Karpas-422 (cell line): ENCODE measurements at regions not wholly inside any gene's neighbourhood (a gene's known extent, or its start where the extent isn't known, plus 50 kb on each side); places are given as distances from the start of the nearest gene placed in this dataset.

Experiments used
- DNase-seq: peaks from one replicate; pipeline ENCODE4 v3.0.0-alpha.2; 2015
- H2AFZ ChIP-seq: fragments of 200-600 bp; sonication (generic); 2 replicates; pipeline ENCODE4 v1.6.1; 2014; ENCODE audit warnings: antibody characterized with exemption, low read length, mixed read lengths
- H3K27ac ChIP-seq: fragments of 200-600 bp; sonication (generic); 2 replicates; pipeline ENCODE4 v1.5.1; 2014; ENCODE audit warnings: mild to moderate bottlenecking, low read length, moderate library complexity
- H3K27me3 ChIP-seq: fragments of 200-600 bp; sonication (generic); 2 replicates; pipeline ENCODE4 v1.6.1; 2014; ENCODE audit warnings: low read length, mixed read lengths
- H3K36me3 ChIP-seq: fragments of 200-600 bp; sonication (generic); 2 replicates; pipeline ENCODE4 v1.6.1; 2014; ENCODE audit warnings: low read length, mixed read lengths; ENCODE audit not compliant: insufficient read depth
- H3K4me1 ChIP-seq: fragments of 200-600 bp; sonication (generic); 2 replicates; pipeline ENCODE4 v1.6.1; 2014; ENCODE audit warnings: mild to moderate bottlenecking, low read length, mixed read lengths
- H3K4me2 ChIP-seq: fragments of 200-600 bp; sonication (generic); 2 replicates; pipeline ENCODE4 v1.6.1; 2014; ENCODE audit warnings: low read length, low read depth, mild to moderate bottlenecking; ENCODE audit not compliant: poor library complexity, severe bottlenecking
- H3K4me3 ChIP-seq: fragments of 200-600 bp; sonication (generic); 2 replicates; pipeline ENCODE4 v1.5.1; 2014; ENCODE audit warnings: mild to moderate bottlenecking, antibody characterized with exemption, low read length, mixed read lengths
- H3K79me2 ChIP-seq: fragments of 200-600 bp; sonication (generic); 2 replicates; pipeline ENCODE4 v1.6.1; 2014; ENCODE audit warnings: mild to moderate bottlenecking, low read length, mixed read lengths
- H3K9ac ChIP-seq: fragments of 200-600 bp; sonication (generic); 2 replicates; pipeline ENCODE4 v1.6.0; 2014; ENCODE audit warnings: low read length
- H3K9me2 ChIP-seq: fragments of 200-600 bp; sonication (generic), shearing (Covaris generic); replicated peaks from 2 replicates; pipeline ENCODE4 v1.6.0; 2014; ENCODE audit warnings: mild to moderate bottlenecking, low read length, moderate library complexity; ENCODE audit not compliant: insufficient read depth
- H3K9me3 ChIP-seq: fragments of 300-700, 200-600 bp; sonication (generic); 2 replicates; pipeline ENCODE4 v1.6.1; 2014; ENCODE audit warnings: low read length, mixed read lengths
- H4K20me1 ChIP-seq: fragments of 200-600 bp; sonication (generic); 2 replicates; pipeline ENCODE4 v1.6.1; 2014; ENCODE audit warnings: mild to moderate bottlenecking, antibody characterized with exemption, low read length, low read depth; ENCODE audit not compliant: insufficient read depth

DNA sequence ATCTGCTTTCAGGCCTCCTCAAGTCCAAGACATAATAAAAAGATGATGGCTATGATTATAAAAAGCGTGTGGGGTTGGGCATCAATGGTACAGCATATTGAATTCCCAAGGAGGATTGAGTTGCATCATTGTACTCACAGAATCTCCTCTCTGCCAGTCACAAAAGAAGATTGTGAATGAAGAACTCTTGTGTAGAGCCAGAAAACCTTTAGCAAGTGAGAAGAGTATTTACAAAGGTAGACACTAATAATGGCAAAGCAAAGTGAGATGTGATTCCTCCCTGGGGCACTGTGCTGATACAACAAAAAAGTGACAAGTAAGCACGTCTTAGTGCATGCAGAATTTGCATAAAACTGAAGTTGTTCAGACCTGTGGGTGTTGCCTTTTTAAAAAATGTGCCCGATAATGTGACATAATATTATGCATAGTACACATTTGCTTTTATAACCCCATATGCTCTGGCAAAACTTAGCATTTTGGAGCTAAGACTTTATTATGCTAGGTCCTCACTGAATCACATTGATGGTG lies 291.2 kb upstream of the TBC1D5 start:
- Histone ChIP-seq H4K20me1 (no peaks in the 10 kb centered on the region), H3K79me2 (no peaks in the 10 kb centered on the region), H3K4me3 (no peak overlapping the region), H3K4me1 (no peaks in the 10 kb centered on the region), H3K27ac (no peak overlapping the region), H3K9me3 (no peaks in the 10 kb centered on the region), H3K36me3 (no peaks in the 10 kb centered on the region), H2AFZ (no peak overlapping the region), H3K9ac (no peak overlapping the region), H3K4me2 (no peak overlapping the region), H3K27me3 (no peaks in the 10 kb centered on the region), H3K9me2 (no peaks in the 10 kb centered on the region)
- DNase-seq = no peak

DNA sequence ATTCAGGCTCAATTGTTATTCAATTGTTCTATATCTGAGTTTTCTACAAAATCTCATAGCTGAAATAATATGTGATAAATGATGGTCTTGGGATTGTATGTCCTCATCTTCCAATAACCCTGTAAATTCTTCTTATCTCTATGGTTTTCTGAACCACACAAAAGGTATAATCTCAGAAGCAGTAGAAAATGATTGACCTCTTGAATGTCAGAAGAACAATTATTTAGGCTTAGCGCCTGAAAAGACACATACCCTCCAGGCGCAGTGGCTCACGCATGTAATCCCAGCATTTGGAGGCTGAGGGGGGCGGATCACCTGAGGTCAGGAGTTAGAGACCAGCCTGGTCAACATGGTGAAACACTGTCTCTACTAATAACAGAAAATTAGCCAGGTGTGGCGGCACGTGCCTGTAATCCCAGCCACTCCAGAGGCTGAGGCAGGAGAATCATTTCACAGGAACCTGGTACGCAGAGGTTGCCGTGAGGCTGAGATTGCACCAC lies 288.0 kb upstream of the TBC1D5 start:
- Histone ChIP-seq H3K4me3 (no peak overlapping the region), H3K27me3 (no peaks in the 10 kb centered on the region), H3K9ac (no peak overlapping the region), H3K9me2 (no peaks in the 10 kb centered on the region), H2AFZ (no peak overlapping the region), H3K36me3 (no peaks in the 10 kb centered on the region), H3K4me1 (no peaks in the 10 kb centered on the region), H4K20me1 (no peaks in the 10 kb centered on the region), H3K9me3 (no peaks in the 10 kb centered on the region), H3K4me2 (no peak overlapping the region), H3K27ac (no peak overlapping the region), H3K79me2 (no peaks in the 10 kb centered on the region)
- no peak for DNase-seq

DNA sequence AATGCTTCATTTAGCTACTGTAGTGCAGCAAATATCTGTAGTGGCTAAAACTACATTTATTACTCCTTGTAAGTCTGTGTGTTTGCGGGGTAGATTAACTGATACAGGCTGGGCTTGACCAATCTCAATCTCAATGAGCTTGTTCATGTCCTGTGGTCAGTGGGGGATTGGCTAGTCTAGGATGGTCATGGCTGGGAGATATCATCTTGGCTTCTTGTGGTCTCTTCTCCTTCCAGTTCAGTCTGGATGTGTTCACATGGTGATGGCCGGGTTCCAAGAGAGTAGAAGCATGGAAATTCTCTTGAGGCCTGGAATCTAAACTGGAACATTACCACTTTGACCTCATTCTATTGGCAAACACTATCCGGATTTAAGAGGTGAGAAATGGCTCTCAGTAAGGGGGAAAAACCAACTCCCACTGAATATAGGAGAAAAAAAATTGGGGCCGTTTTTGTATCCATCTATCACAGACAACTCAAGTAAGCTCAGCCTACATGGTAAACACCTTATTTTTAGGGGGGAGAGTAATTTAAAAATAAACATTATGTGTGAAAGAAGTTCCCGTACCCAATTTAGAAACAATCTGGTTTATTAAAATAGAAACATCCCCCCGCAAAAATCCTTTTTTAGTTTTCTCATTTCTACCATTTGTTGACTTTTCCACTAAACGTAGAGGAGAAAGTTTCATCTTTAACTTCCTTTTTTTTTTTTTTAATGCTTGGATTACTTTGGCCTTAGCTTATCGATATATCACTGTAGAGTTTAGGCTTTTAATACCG lies 284.9 kb upstream of the TBC1D5 start:
- Histone ChIP-seq H3K9me3 (no peaks in the 10 kb centered on the region), H3K4me1 (no peaks in the 10 kb centered on the region), H3K9me2 (no peaks in the 10 kb centered on the region), H4K20me1 (no peaks in the 10 kb centered on the region), H3K27ac (no peak overlapping the region), H3K79me2 (no peaks in the 10 kb centered on the region), H3K27me3 (no peaks in the 10 kb centered on the region), H2AFZ (no peak overlapping the region), H3K36me3 (no peaks in the 10 kb centered on the region), H3K4me3 (no peak overlapping the region), H3K4me2 (no peak overlapping the region), H3K9ac (no peak overlapping the region)
- no peak for DNase-seq

DNA sequence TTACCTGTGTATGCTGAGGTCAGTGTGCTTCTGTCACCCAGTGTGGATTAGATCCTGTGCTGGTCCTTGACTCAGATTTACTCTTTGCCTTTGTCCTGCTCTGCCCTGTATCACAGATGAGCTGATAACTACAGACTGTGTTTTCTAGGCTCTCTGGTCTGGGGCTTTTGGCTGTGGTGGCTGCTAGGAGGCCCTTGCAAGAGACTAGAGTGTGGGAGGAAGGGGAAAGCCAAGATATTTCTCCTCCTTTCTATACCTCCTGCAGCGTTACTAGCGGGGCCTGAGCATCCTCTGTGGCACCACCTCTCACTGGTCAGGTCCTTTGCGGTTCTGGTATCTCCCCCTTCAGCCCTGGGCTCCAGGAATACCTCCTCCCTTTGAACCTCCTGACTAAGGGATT lies 282.3 kb upstream of the TBC1D5 start:
- no peak overlapping the region for H3K4me2 ChIP-seq
- no peaks in the 10 kb centered on the region for H3K9me2 ChIP-seq
- no peaks in the 10 kb centered on the region for H3K27me3 ChIP-seq
- H3K9ac ChIP-seq = no peak overlapping the region
- H3K79me2 ChIP-seq = no peaks in the 10 kb centered on the region
- H4K20me1 ChIP-seq = no peaks in the 10 kb centered on the region
- H3K27ac ChIP-seq = no peak overlapping the region
- no peak overlapping the region for H3K4me3 ChIP-seq
- no peaks in the 10 kb centered on the region for H3K9me3 ChIP-seq
- no peaks in the 10 kb centered on the region for H3K36me3 ChIP-seq
- DNase-seq = no peak
- H3K4me1 ChIP-seq = no peaks in the 10 kb centered on the region
- H2AFZ ChIP-seq = no peak overlapping the region

DNA sequence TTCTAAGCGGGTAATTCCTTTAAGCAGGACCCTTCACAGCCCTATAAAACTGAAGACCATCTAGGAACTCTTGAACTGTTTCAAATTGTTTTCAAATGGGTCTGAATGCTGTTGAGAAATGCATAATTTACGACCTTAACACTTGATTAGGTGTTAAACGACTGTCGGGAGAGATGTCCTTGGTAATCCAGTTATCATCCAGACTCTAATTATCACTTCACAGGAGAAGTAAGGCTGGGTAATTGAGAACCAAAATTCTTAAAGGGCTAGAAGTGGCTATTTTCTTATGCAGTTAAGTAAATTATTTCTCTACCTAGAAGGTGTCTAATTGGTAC lies 276.7 kb upstream of the TBC1D5 start:
- H4K20me1 ChIP-seq = no peaks in the 10 kb centered on the region
- H3K4me3 ChIP-seq = no peak overlapping the region
- H3K9ac ChIP-seq = no peak overlapping the region

DNA sequence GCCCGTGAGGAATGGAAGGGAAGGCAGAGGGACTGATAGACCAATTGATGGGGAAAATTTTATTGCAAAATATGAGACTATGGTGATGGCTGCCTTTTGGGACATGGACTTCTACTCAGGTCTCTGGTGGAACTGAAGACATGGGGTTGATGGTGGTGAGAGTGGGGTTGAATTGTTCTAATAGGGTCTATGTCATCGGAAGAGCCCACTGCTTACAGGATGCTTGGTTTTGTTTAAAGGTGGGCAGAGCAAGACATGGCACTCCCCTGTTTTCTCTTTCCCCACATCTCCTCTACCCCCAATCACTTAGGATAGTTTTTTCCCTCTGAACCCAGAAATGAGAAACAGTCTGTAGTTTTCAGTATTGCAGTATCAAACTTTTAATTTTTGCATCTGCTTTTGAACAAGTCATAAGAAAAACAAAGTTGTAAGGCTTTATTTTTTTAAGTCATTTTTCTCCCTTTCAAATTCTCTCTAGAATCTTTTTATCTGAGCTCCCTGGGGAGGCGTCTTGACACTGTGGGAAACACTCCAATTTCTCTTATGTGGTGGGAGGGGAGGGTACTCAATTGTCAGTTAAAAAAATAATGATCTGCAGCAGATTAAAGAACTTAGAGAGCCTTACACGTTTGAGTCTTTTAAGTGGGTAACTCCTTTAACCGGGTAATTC lies 276.2 kb upstream of the TBC1D5 start:
- Histone ChIP-seq H3K79me2 (no peaks in the 10 kb centered on the region), H3K9me3 (no peaks in the 10 kb centered on the region), H4K20me1 (no peaks in the 10 kb centered on the region), H3K27me3 (no peaks in the 10 kb centered on the region), H3K9ac (no peak overlapping the region), H3K4me2 (no peak overlapping the region), H3K4me1 (no peaks in the 10 kb centered on the region), H2AFZ (no peak overlapping the region), H3K27ac (no peak overlapping the region), H3K9me2 (no peaks in the 10 kb centered on the region), H3K36me3 (no peaks in the 10 kb centered on the region), H3K4me3 (no peak overlapping the region)
- no peak for DNase-seq

More for the DNA sequence above, 276.7 kb upstream of the TBC1D5 start:
- H2AFZ ChIP-seq = no peak overlapping the region
- no peaks in the 10 kb centered on the region for H3K27me3 ChIP-seq
- no peaks in the 10 kb centered on the region for H3K9me3 ChIP-seq
- no peak overlapping the region for H3K27ac ChIP-seq
- H3K4me2 ChIP-seq = no peak overlapping the region
- H3K36me3 ChIP-seq = no peaks in the 10 kb centered on the region
- no peaks in the 10 kb centered on the region for H3K4me1 ChIP-seq
- no peak for DNase-seq
- no peaks in the 10 kb centered on the region for H3K9me2 ChIP-seq
- no peaks in the 10 kb centered on the region for H3K79me2 ChIP-seq

DNA sequence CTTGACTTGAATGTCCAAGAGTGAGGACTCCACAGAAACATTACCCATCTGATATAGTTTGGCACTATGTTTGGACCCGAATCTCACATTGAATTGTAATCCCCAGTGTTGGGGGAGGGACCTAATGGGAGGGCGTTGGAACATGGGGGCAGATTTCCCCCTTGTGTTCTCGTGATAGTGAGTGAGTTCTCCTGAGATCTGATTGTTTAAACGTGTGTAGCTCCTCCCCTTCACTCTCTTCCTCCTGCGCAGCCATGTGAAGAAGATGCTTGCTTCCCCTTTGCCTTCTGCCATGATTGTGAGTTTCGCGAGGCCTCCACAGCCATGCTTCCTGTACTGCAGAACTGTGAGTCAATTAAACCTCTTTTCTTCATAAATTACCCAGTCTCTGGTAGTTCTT lies 273.9 kb upstream of the TBC1D5 start:
- Histone ChIP-seq H4K20me1 (no peaks in the 10 kb centered on the region), H3K4me2 (no peak overlapping the region)

DNA sequence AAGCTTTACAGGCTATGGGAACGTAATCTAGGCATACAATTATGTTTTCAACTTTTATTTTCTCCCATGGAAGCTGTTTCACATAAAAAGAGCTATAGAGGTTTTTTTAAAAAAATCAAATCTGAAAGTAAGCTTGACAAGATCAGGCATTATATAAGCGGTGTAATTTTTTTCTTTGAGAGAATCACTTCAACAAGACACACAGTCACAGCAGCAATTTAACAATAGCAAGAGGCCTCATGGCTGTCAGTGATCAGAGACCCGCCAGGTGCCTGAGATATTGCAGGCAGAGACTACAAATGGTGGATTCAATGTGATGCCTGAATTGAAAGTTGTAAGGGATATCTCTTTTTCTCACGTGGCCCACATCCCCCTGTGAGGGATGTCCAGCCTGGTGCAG lies 270.5 kb upstream of the TBC1D5 start:
- Histone ChIP-seq H3K27me3 (no peaks in the 10 kb centered on the region), H3K27ac (no peak overlapping the region), H3K9ac (no peak overlapping the region), H4K20me1 (no peaks in the 10 kb centered on the region), H3K36me3 (no peaks in the 10 kb centered on the region), H3K4me2 (no peak overlapping the region), H3K9me3 (no peaks in the 10 kb centered on the region), H3K4me3 (no peak overlapping the region), H3K9me2 (no peaks in the 10 kb centered on the region), H2AFZ (no peak overlapping the region), H3K4me1 (no peaks in the 10 kb centered on the region), H3K79me2 (no peaks in the 10 kb centered on the region)
- no peak for DNase-seq

More for the DNA sequence above, 273.9 kb upstream of the TBC1D5 start:
- Histone ChIP-seq H3K9me3 (no peaks in the 10 kb centered on the region), H3K27me3 (no peaks in the 10 kb centered on the region), H3K36me3 (no peaks in the 10 kb centered on the region), H3K79me2 (no peaks in the 10 kb centered on the region), H3K9ac (no peak overlapping the region), H3K9me2 (no peaks in the 10 kb centered on the region), H3K27ac (no peak overlapping the region), H2AFZ (no peak overlapping the region), H3K4me1 (no peaks in the 10 kb centered on the region), H3K4me3 (no peak overlapping the region)
- no peak for DNase-seq
